Neural progenitor cell (in vitro differentiated cells): ENCODE measurements at regions not wholly inside any gene's neighbourhood (a gene's known extent, or its start where the extent isn't known, plus 50 kb on each side); places are given as distances from the start of the nearest gene placed in this dataset.

Experiments used
- DNase-seq: peaks from one replicate; pipeline ENCODE4 v3.0.0-alpha.2; 2016; ENCODE audit warnings: low spot score
- H2AFZ ChIP-seq: fragments of 200-600 bp; sonication (generic); replicated peaks from 2 replicates; pipeline ENCODE4 v1.6.1; 2016; ENCODE audit warnings: antibody characterized with exemption
- H3F3A ChIP-seq: fragments of 200-600 bp; sonication (generic); 2 replicates; pipeline ENCODE4 v1.6.1; 2016; ENCODE audit warnings: antibody characterized with exemption, low read depth
- H3K27ac ChIP-seq: fragments of 200-600 bp; sonication (generic); 2 replicates; pipeline ENCODE4 v1.5.1; 2016; ENCODE audit warnings: mild to moderate bottlenecking
- H3K27me3 ChIP-seq: fragments of 200-600 bp; sonication (generic); 2 replicates; pipeline ENCODE4 v1.6.1; 2016; ENCODE audit warnings: mild to moderate bottlenecking, moderate library complexity
- H3K36me3 ChIP-seq: fragments of 200-600 bp; sonication (generic); 2 replicates; pipeline ENCODE4 v1.5.1; 2016
- H3K4me1 ChIP-seq: fragments of 200-600 bp; sonication (generic); 2 replicates; pipeline ENCODE4 v1.6.1; 2016; ENCODE audit warnings: mixed run types
- H3K4me2 ChIP-seq: fragments of 200-600 bp; sonication (generic); 2 replicates; pipeline ENCODE4 v1.6.1; 2016
- H3K4me3 ChIP-seq: fragments of 200-600 bp; sonication (generic); 2 replicates; pipeline ENCODE4 v1.5.1; 2016
- H3K79me2 ChIP-seq: fragments of 200-600 bp; sonication (generic); 2 replicates; pipeline ENCODE4 v1.6.1; 2016; ENCODE audit warnings: low read depth
- H3K9ac ChIP-seq: fragments of 200-600 bp; sonication (generic); 2 replicates; pipeline ENCODE4 v1.6.1; 2016
- H3K9me3 ChIP-seq: fragments of 200-600 bp; sonication (generic); 2 replicates; pipeline ENCODE4 v1.5.1; 2016; ENCODE audit warnings: low read depth
- H4K20me1 ChIP-seq: fragments of 200-600 bp; sonication (generic); 2 replicates; pipeline ENCODE4 v1.6.1; 2016; ENCODE audit warnings: low read depth
- H3K27ac Mint-ChIP-seq: 3 replicates; pipeline ENCODE4 v1.8.0; 2021; ENCODE audit warnings: mixed read lengths
- H3K27me3 Mint-ChIP-seq: 2 replicates; pipeline ENCODE4 v1.8.0; 2022; ENCODE audit warnings: low read depth, mild to moderate bottlenecking, inconsistent platforms, moderate library complexity, mixed read lengths; ENCODE audit not compliant: insufficient read depth
- H3K36me3 Mint-ChIP-seq: 3 replicates; pipeline ENCODE4 v1.8.0; 2021; ENCODE audit warnings: mixed read lengths
- H3K4me1 Mint-ChIP-seq: 3 replicates; pipeline ENCODE4 v1.8.0; 2021; ENCODE audit warnings: mixed read lengths
- H3K4me3 Mint-ChIP-seq: 3 replicates; pipeline ENCODE4 v1.8.0; 2021; ENCODE audit warnings: mild to moderate bottlenecking, moderate library complexity, mixed read lengths
- H3K9me3 Mint-ChIP-seq: 3 replicates; pipeline ENCODE4 v1.8.0; 2020; ENCODE audit warnings: mixed read lengths
- CTCF ChIP-seq: fragments of 200-600 bp; sonication (generic); IDR thresholded peaks from 2 replicates; pipeline ENCODE4 v1.5.1; 2017; ENCODE audit warnings: antibody characterized with exemption, mild to moderate bottlenecking
- EZH2 ChIP-seq: fragments of 200-600 bp; sonication (generic); IDR thresholded peaks from 2 replicates; pipeline ENCODE4 v1.6.1; 2017; ENCODE audit warnings: antibody characterized with exemption, mild to moderate bottlenecking, moderate library complexity
- EZH2phosphoT487 ChIP-seq: fragments of 200-600 bp; sonication (generic); IDR thresholded peaks from 2 replicates; pipeline ENCODE4 v1.6.1; 2017; ENCODE audit warnings: antibody characterized with exemption

DNA sequence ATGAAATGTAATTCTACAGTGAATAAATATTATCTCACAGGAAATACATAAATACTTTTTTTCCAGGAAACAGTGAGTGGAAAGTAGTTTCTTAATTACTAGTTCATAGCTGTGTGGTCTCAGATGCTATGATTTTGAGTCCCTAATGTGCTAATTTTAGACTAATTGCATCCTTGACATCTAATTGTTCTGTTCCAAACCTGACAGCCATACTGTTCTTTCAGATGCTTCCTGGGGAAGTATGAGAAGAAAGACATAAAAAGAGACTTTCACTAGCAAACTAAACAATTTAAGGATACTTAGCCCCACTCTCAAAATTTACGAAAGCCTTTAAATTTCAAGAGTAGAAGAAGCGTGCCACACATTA lies 350.9 kb upstream of the CDH20 start:
- Mint-ChIP-seq H3K4me1 (no peaks in the 10 kb centered on the region), H3K9me3 (no peaks in the 10 kb centered on the region), H3K27ac (no peak overlapping the region), H3K27me3 (no peaks in the 10 kb centered on the region), H3K4me3 (no peak overlapping the region), H3K36me3 (no peaks in the 10 kb centered on the region)
- H3K4me2 ChIP-seq: no peak overlapping the region
- DNase-seq: no peak
- TF ChIP-seq EZH2phosphoT487 (no peak), CTCF (no peak), EZH2 (no peak)
- H3K4me1 ChIP-seq: no peaks in the 10 kb centered on the region
- H3K27ac ChIP-seq: no peak overlapping the region
- H3K9ac ChIP-seq: no peak overlapping the region
- H3F3A ChIP-seq: no peaks in the 10 kb centered on the region
- no peaks in the 10 kb centered on the region for H3K9me3 ChIP-seq
- H3K4me3 ChIP-seq: no peak overlapping the region
- H4K20me1 ChIP-seq: no peaks in the 10 kb centered on the region
- no peaks in the 10 kb centered on the region for H3K79me2 ChIP-seq
- H3K36me3 ChIP-seq: no peaks in the 10 kb centered on the region
- no peaks in the 10 kb centered on the region for H3K27me3 ChIP-seq
- H2AFZ ChIP-seq: no peak overlapping the region

GRCh38 chr18:60982928-60983327 lies 350.3 kb upstream of the CDH20 start:
- Mint-ChIP-seq H3K36me3 (no peaks in the 10 kb centered on the region), H3K27ac (no peak overlapping the region), H3K4me3 (no peak overlapping the region), H3K9me3 (no peaks in the 10 kb centered on the region), H3K4me1 (no peaks in the 10 kb centered on the region), H3K27me3 (no peaks in the 10 kb centered on the region)
- no peaks in the 10 kb centered on the region for H4K20me1 ChIP-seq
- H3K27ac ChIP-seq: no peak overlapping the region
- no peaks in the 10 kb centered on the region for H3F3A ChIP-seq
- H3K27me3 ChIP-seq: no peaks in the 10 kb centered on the region
- H3K9me3 ChIP-seq: no peaks in the 10 kb centered on the region
- no peak overlapping the region for H3K9ac ChIP-seq
- H3K4me2 ChIP-seq: no peak overlapping the region
- no peak for DNase-seq
- no peak overlapping the region for H2AFZ ChIP-seq
- no peak for TF ChIP-seq EZH2
- TF ChIP-seq CTCF: no peak
- no peak for TF ChIP-seq EZH2phosphoT487
- H3K4me1 ChIP-seq: no peaks in the 10 kb centered on the region
- no peak overlapping the region for H3K4me3 ChIP-seq
- no peaks in the 10 kb centered on the region for H3K36me3 ChIP-seq
- H3K79me2 ChIP-seq: no peaks in the 10 kb centered on the region

DNA sequence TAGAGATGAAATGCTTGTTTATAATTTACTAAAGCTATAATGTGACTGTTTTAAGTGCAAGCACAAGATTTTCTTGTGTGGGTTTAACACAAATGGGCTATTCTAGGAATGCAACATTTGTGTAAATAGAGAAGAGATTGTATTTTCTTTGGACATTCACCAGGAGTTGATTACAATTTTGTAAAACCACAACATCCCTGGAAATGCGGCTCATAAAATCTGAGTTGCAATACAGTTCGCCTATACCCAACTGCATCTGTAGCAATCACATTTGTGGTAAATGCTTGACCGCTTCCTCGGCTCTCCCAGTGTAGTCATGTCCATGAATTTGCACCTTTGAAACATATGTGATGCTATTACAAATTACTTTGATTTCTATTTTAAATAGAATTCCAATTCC lies 348.7 kb upstream of the CDH20 start:
- Histone ChIP-seq H3K4me2 (no peak overlapping the region), H2AFZ (no peak overlapping the region), H3K9ac (no peak overlapping the region), H3K9me3 (no peaks in the 10 kb centered on the region), H4K20me1 (no peaks in the 10 kb centered on the region), H3K27ac (no peak overlapping the region), H3K4me1 (no peaks in the 10 kb centered on the region), H3F3A (no peaks in the 10 kb centered on the region), H3K79me2 (no peaks in the 10 kb centered on the region), H3K27me3 (no peaks in the 10 kb centered on the region), H3K4me3 (no peak overlapping the region), H3K36me3 (no peaks in the 10 kb centered on the region)
- Mint-ChIP-seq H3K9me3 (no peaks in the 10 kb centered on the region), H3K27ac (no peak overlapping the region), H3K27me3 (no peaks in the 10 kb centered on the region), H3K36me3 (no peaks in the 10 kb centered on the region), H3K4me1 (no peaks in the 10 kb centered on the region), H3K4me3 (no peak overlapping the region)
- TF ChIP-seq CTCF (no peak), EZH2phosphoT487 (no peak), EZH2 (no peak)
- DNase-seq: no peak

DNA sequence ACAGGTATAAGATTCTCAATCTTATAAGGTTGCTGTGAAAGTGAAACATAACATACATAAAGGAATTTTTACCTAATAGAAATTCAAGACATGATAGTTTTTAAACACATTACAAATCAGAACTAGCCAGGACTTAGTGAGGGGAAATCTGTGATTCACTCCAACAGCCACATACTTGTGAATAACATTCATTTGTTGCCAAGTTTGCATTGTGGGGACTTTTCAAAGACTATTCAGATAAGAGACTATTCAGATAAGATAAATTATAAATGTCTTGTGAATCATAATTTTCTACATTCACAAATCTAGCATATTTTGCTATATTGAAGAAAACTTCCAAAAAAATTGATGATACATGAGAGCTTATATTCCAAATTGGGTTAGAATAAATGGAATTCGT lies 345.3 kb upstream of the CDH20 start:
- TF ChIP-seq EZH2 (no peak), CTCF (no peak), EZH2phosphoT487 (no peak)
- Histone ChIP-seq H3K9ac (no peak overlapping the region), H3K27me3 (no peaks in the 10 kb centered on the region), H3K79me2 (no peaks in the 10 kb centered on the region), H3K27ac (no peak overlapping the region), H2AFZ (no peak overlapping the region), H3K4me1 (no peaks in the 10 kb centered on the region), H3K9me3 (no peaks in the 10 kb centered on the region), H3K4me2 (no peak overlapping the region), H3K4me3 (no peak overlapping the region), H3K36me3 (no peaks in the 10 kb centered on the region), H4K20me1 (no peaks in the 10 kb centered on the region), H3F3A (no peaks in the 10 kb centered on the region)
- no peak overlapping the region for H3K4me3 Mint-ChIP-seq
- no peak for DNase-seq
- H3K27ac Mint-ChIP-seq: no peak overlapping the region
- no peaks in the 10 kb centered on the region for H3K27me3 Mint-ChIP-seq
- H3K9me3 Mint-ChIP-seq: no peaks in the 10 kb centered on the region
- no peaks in the 10 kb centered on the region for H3K4me1 Mint-ChIP-seq
- H3K36me3 Mint-ChIP-seq: no peaks in the 10 kb centered on the region
